ENCODE measurements at regions not wholly inside any gene's neighbourhood (a gene's known extent, or its start where the extent isn't known, plus 50 kb on each side); places are given as distances from the start of the nearest gene placed in this dataset.

DNA sequence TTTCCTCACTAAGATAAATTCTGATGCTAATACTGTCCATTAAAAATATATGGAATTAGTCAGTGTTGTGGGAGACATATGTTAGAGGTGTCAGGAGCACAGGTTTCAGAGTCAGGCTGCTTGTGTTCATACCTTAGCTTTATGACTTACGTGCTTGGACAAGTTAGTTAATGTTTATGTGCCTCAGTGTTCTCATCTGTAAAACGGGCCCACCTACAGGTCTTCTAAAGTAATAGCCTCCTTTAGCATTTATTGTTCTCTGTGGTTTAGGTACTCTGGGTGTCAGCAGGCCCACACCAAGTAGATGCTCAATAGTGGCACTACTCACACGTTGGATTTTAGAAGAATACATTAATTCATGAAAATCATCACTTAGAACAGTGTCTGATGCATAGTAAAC lies 308.7 kb upstream of the ZC3H12C start:
- H3K4me3 ChIP-seq = no peak overlapping the region
- no peak overlapping the region for H3K4me2 ChIP-seq
- no peaks in the 10 kb centered on the region for H3K36me3 ChIP-seq
- no peak for DNase-seq (ENCODE audit: low spot score)
- TF ChIP-seq, protein P1, sequence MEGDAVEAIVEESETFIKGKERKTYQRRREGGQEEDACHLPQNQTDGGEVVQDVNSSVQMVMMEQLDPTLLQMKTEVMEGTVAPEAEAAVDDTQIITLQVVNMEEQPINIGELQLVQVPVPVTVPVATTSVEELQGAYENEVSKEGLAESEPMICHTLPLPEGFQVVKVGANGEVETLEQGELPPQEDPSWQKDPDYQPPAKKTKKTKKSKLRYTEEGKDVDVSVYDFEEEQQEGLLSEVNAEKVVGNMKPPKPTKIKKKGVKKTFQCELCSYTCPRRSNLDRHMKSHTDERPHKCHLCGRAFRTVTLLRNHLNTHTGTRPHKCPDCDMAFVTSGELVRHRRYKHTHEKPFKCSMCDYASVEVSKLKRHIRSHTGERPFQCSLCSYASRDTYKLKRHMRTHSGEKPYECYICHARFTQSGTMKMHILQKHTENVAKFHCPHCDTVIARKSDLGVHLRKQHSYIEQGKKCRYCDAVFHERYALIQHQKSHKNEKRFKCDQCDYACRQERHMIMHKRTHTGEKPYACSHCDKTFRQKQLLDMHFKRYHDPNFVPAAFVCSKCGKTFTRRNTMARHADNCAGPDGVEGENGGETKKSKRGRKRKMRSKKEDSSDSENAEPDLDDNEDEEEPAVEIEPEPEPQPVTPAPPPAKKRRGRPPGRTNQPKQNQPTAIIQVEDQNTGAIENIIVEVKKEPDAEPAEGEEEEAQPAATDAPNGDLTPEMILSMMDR (IDR thresholded peaks at IDR 0.05) = no peak
- TF ChIP-seq EZH2 (IDR thresholded peaks at IDR 0.05) (no peak), EZH2phosphoT487 (IDR thresholded peaks at IDR 0.05) (no peak)
- Mint-ChIP-seq H3K27ac (no peak overlapping the region), H3K36me3 (no peaks in the 10 kb centered on the region), H3K27me3 (ENCODE audit: insufficient read depth, low read depth) (no peaks in the 10 kb centered on the region), H3K4me3 (no peak overlapping the region), H3K4me1 (peaks cover 51% of the 10 kb centered on the region), H3K9me3 (no peaks in the 10 kb centered on the region)
- no peaks in the 10 kb centered on the region for H3K27me3 ChIP-seq
- peaks cover 21% of the 10 kb centered on the region for H3K4me1 ChIP-seq
- no peak overlapping the region for H3K9ac ChIP-seq
- peaks cover 23% of the 10 kb centered on the region for H3F3A ChIP-seq (ENCODE audit: low read depth)
- no peak overlapping the region for H2AFZ ChIP-seq (replicated peaks)
- H3K9me3 ChIP-seq (ENCODE audit: low read depth) = no peaks in the 10 kb centered on the region
- no peaks in the 10 kb centered on the region for H3K79me2 ChIP-seq (ENCODE audit: low read depth)
- no peak overlapping the region for H3K27ac ChIP-seq
- no peaks in the 10 kb centered on the region for H4K20me1 ChIP-seq (ENCODE audit: low read depth)

DNA sequence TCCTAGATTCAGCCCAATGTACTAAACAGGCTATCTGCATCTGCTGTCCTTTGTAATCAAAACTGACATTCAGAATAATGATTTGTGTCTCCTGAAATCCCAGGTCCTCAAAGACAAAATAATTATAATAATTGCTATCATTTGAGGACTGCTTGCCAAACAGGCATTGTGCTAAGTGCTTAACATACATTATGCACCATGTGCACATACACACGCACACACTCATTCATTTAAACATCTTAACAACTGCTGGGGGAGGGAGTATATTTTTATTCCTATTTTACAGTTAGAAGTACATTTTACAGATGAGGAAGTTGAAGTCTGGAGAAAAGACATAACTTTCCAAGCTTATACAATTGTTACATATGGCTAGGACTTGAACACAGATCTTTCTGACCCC lies 308.0 kb upstream of the ZC3H12C start:
- TF ChIP-seq EZH2phosphoT487 (IDR thresholded peaks at IDR 0.05) = no peak
- TF ChIP-seq, protein P1 (IDR thresholded peaks at IDR 0.05) = no peak
- Mint-ChIP-seq H3K36me3 (no peaks in the 10 kb centered on the region), H3K4me3 (no peak overlapping the region), H3K27ac (no peak overlapping the region), H3K9me3 (peaks cover 3% of the 10 kb centered on the region), H3K4me1 (peaks cover 53% of the 10 kb centered on the region), H3K27me3 (ENCODE audit: insufficient read depth, low read depth) (no peaks in the 10 kb centered on the region)
- Histone ChIP-seq H3K27me3 (no peaks in the 10 kb centered on the region), H3K4me1 (peaks cover 21% of the 10 kb centered on the region), H3K27ac (peak overlapping the region; percentile 4), H2AFZ (replicated peaks) (no peak overlapping the region), H3F3A (ENCODE audit: low read depth) (peaks cover 23% of the 10 kb centered on the region), H3K9ac (no peak overlapping the region), H3K36me3 (no peaks in the 10 kb centered on the region), H3K4me2 (no peak overlapping the region), H3K79me2 (ENCODE audit: low read depth) (no peaks in the 10 kb centered on the region), H4K20me1 (ENCODE audit: low read depth) (no peaks in the 10 kb centered on the region), H3K4me3 (no peak overlapping the region), H3K9me3 (ENCODE audit: low read depth) (no peaks in the 10 kb centered on the region)
- DNase-seq (ENCODE audit: low spot score) = no peak

DNA sequence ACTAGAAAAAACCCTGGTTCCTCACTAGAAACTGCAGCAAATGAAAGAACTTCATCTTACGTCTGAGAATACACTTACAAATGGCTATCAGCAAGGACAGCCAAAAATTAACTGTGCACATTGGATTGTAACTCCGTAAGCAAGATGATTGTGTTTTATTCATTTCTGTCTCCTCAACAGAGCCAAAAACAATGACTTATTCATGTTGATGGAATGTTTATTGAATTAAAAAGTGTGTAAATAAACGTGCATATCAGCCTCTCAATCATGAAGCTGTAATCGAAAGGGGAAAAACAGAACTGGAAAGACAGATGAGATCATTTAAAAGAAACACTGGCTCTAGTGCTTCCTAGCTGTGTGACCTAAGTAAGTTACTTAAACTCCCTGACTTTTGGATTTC lies 307.5 kb upstream of the ZC3H12C start:
- Mint-ChIP-seq H3K4me1 (peaks cover 53% of the 10 kb centered on the region), H3K27ac (no peak overlapping the region), H3K9me3 (peaks cover 4% of the 10 kb centered on the region), H3K27me3 (ENCODE audit: insufficient read depth, low read depth) (no peaks in the 10 kb centered on the region), H3K4me3 (no peak overlapping the region), H3K36me3 (no peaks in the 10 kb centered on the region)
- Histone ChIP-seq H4K20me1 (ENCODE audit: low read depth) (no peaks in the 10 kb centered on the region), H3K4me1 (peaks cover 21% of the 10 kb centered on the region), H2AFZ (replicated peaks) (no peak overlapping the region), H3K36me3 (no peaks in the 10 kb centered on the region), H3K4me2 (no peak overlapping the region), H3K79me2 (ENCODE audit: low read depth) (no peaks in the 10 kb centered on the region), H3K27me3 (no peaks in the 10 kb centered on the region), H3K4me3 (no peak overlapping the region), H3F3A (ENCODE audit: low read depth) (peaks cover 23% of the 10 kb centered on the region), H3K27ac (no peak overlapping the region), H3K9me3 (ENCODE audit: low read depth) (no peaks in the 10 kb centered on the region), H3K9ac (no peak overlapping the region)
- DNase-seq (ENCODE audit: low spot score) = no peak
- TF ChIP-seq EZH2 (IDR thresholded peaks at IDR 0.05) = no peak
- no peak for TF ChIP-seq EZH2phosphoT487 (IDR thresholded peaks at IDR 0.05)
- TF ChIP-seq, protein P1 (IDR thresholded peaks at IDR 0.05) = no peak
